HG03025 (cell line): ENCODE measurements at regions not wholly inside any gene's neighbourhood (a gene's known extent, or its start where the extent isn't known, plus 50 kb on each side); places are given as distances from the start of the nearest gene placed in this dataset.
"Not testable (repeated sequence)": the region's sequence is repeated elsewhere in the genome, so short reads cannot be mapped to it uniquely, and the experiment has no call there.

Source experiments
- ATAC-seq: cut with Tn5 transposase; IDR thresholded peaks from one replicate; pipeline ENCODE4 v1.9.1; 2021; ENCODE audit warnings: mild to moderate bottlenecking, moderate library complexity; ENCODE audit not compliant: unreplicated experiment, low FRiP score

DNA sequence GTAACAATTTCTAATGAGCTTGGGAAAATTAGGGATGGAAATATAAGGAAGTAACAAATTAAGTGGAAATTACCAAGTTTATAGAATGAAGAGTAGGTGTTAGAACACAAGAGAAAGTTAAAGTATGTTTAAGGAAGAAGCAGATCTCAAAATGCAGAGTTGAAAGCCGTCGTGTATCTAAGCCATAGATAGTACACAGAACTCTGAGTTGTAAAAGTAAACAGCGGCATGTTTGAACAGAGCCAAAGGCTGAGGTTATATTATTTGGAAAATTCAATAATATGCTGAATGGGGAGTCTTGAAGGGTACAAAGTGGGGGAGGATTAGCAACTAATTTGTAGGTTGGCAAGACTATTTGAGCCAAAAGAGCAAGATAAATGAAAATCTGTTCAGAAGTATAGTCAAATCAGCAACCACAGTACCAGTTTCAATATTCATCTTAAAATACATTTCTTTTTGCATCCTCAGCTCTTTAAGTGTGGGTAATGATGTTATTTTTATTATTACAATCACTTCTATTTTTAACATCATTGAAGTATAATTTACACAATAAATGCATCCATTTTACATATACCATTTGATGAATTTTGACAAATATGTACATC is 594.8 kb upstream of the ANO3 start:
- ATAC-seq = no peak

GRCh38 chr11:25741886-25742285 is 590.0 kb upstream of the ANO3 start:
- no peak for ATAC-seq

DNA sequence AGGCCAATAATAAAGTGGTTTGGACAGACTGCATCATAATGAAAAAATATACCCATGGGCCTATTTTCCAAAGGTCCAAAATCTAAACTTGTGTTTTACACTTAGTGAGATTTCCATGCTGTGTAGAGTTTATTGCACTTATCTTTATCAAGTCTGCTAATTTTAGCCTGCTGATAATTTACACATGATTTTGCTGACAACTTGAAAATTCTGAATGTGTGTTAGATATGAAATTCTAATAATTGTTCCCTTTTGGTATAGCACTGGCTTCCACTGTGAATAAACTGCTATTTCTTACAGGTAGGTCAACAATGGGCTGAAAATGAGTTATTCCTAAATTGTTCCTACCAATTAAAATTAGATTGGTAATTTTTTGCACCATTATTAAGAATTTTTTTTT is 589.1 kb upstream of the ANO3 start:
- ATAC-seq = no peak

DNA sequence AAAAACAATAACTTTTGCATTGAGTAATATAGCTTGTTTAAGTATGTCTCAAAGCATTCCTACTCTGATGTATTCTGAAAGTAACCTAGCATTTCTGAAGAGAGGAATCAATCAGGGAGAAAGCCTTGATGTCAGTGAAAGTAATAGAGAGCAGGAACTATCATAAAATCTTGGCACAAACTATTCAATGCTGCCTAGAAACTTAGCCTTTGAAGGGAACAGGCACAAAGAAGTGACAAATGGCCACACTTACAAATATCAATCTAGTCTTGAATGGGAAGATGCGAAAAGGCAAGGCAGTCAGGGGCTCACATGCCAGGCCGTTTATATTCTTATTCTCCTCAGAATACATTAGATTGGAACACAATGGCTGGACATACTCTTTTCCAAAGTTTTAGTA is 576.5 kb upstream of the ANO3 start:
- ATAC-seq = no peak

DNA sequence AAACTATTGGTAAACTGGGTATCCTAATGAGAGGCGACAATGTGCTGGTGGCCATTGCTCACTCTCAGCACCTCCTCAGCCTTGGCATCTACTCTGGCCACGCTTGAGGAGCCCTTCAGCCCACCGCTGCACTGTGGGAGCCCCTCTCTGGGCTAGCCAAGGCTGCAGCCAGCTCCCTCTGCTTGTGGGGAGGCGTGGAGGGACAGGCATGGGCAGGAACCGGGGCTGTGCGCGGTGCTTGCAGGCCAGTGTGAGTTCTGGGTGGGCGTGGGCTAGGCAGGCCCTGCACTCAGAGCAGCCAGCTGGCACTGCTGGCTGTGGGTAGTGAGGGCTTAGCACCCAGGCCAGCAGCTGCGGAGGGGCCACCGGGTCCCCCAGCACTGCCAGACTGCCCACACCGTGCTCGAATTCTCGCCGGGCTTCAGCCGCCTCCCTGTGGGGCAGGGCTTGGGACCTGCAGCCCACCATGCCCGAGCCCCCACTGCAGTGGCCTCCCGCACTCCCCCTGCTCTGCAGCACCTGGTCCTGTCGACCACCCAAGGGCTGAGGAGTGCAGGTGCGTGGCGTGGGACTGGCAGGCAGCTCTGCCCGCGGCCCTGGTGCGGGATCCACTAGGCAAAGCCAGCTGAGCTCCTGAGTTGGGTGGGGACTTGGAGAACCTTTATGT is 575.9 kb upstream of the ANO3 start:
- no peak for ATAC-seq

DNA sequence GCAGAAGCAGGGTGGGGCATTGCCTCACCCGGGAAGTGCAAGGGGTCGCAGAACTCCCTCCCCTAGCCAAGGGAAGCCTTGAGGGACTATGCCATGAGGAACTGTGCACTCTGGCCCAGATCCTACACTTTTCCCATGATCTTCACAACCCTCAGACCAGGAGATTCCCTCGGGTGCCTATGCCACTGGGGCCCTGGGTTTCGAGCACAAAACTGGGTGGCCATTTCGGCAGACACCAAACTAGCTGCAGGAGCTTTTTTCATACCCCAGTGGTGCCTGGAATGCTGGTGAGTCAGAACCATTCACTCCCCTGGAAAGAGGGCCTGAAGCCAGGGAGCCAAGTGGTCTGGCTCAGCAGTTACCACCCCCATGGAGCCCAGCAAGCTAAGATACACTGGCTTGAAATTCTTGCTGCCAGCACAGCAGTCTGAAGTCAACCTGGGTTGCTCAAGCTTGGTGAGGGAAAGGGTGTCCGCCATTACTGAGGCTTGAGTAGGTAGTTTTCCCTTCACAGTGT is 573.7 kb upstream of the ANO3 start:
- no peak for ATAC-seq

- ATAC-seq = no peak
Measured at GRCh38 chr11:25766332-25767015, 565.5 kb upstream of the ANO3 start.

- ATAC-seq = no peak
Measured at GRCh38 chr11:25769287-25769686, 562.6 kb upstream of the ANO3 start.

DNA sequence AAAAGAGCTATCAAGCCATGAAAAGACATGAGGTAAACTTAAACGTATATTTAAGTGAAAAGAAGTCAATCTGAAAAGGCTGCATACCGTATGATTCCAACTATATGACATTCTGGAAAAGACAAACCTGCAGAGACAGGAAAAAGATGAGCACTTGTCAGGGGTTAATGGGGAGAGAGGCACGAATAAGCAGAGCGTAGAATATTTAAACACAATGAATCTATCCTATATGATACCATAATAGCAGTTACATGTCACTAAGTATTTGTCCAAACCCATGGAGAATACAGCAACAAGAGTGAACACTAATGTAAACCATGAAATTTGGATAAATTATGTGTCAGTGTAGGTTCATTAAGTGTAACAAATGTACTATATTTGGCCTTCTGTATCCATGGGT is 560.3 kb upstream of the ANO3 start:
- ATAC-seq = no peak

DNA sequence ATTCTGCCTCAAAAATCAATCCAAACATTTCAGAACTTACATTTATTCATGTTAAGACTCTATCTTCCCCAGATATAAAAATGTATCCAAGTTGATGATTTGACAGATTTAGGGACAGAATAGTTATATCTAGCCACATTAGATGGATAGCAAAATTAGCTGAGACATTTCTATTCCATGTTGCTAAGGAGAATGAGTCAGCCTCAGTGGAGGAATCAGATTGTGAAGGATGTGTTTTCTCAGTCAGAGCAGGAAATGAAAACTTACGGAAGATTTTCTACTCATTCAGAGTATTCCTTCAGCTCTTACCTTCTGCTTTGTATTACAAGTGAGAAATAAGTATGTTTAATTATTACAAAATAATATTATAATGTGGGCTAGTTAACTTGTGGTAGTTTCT is 556.3 kb upstream of the ANO3 start:
- no peak for ATAC-seq

- ATAC-seq = no peak
Measured at GRCh38 chr11:25776238-25776637, 555.7 kb upstream of the ANO3 start.

DNA sequence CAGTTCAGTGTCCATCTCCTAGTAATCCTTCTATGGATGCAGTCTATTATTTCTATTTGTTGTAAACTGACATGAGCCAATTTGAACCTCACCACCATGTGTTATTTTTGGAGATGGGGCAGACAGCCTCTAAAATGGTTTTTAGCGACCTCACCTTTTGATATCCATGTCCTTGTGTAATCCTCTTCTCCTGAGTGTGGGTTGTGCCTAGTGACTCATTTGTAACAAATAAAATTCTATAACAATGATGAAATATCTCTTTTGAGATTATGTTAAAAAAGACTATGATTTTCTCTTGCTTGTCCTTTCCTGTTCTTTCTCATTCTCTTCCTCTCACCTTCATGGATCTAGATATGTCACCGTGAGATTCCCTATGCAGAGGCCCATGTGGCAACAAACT is 554.6 kb upstream of the ANO3 start:
- no peak for ATAC-seq

GRCh38 chr11:25779033-25779432 is 552.9 kb upstream of the ANO3 start:
- ATAC-seq = no peak

- ATAC-seq = no peak
Measured at GRCh38 chr11:25787416-25787815, 544.5 kb upstream of the ANO3 start.

DNA sequence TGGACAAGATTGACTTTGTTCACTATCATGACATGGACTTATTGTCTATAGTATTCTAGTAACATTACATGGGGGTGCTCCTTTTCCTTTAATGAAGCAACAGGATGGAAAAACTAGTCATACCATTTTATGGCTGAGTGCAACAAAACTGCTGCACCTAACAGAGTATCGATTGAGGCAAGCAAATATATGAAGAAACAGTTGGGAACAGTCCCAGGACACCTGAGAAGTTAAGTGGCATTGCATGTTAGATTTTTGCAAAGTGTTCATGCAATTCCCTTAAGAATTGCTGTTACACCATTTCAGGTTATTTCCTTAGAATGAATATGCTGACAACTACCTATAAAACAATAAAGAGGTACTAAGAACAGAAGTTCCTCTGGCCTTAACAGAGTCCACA is 541.5 kb upstream of the ANO3 start:
- ATAC-seq = no peak

DNA sequence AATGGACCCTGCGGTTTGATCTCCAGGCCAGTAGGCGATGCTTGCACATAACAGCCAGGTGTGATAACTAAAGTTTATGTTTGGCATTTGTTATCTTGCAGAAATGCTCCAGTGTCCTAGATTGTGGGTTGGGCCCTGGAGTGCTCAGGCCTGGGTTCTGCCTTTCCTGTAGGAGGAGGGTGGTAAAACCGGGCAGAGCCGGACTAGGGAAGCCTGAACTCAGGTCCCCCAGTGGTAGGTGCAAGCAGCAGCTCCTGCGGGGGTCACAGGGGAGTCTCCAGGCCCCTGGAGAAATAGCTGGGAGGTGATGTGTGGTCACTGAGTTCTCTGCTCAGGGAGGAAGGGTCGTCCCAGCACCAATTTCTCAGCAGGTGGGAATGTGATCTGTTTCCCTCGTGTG is 538.3 kb upstream of the ANO3 start:
- no peak for ATAC-seq

GRCh38 chr11:25794804-25795203 is 537.1 kb upstream of the ANO3 start:
- ATAC-seq = no peak

- no peak for ATAC-seq
Measured at GRCh38 chr11:25816411-25816810, 515.5 kb upstream of the ANO3 start.

- no peak for ATAC-seq
Measured at GRCh38 chr11:25824688-25825087, 507.2 kb upstream of the ANO3 start.

GRCh38 chr11:25831485-25831884 is 500.4 kb upstream of the ANO3 start:
- not testable (repeated sequence) for ATAC-seq

- ATAC-seq = no peak
Measured at GRCh38 chr11:25838918-25839625, 492.9 kb upstream of the ANO3 start.
